Panc1 (cell line): ENCODE measurements at regions not wholly inside any gene's neighbourhood (a gene's known extent, or its start where the extent isn't known, plus 50 kb on each side); places are given as distances from the start of the nearest gene placed in this dataset.

ENCODE experiments used
- POLR2AphosphoS5 ChIP-seq: IDR thresholded peaks from 2 replicates; pipeline ENCODE4 v1.6.1; 2012; ENCODE audit warnings: mild to moderate bottlenecking, low read depth, low read length, moderate library complexity
- SIN3A ChIP-seq: IDR thresholded peaks from 2 replicates; pipeline ENCODE4 v1.6.1; 2012; ENCODE audit warnings: low read depth, mild to moderate bottlenecking, low read length, moderate library complexity, borderline replicate concordance; ENCODE audit not compliant: insufficient read depth
- TCF7L2 ChIP-seq: IDR thresholded peaks from 2 replicates; pipeline ENCODE4 v1.6.1; 2011; ENCODE audit warnings: mild to moderate bottlenecking, low read depth, low read length, inconsistent platforms
- TF ChIP-seq, protein P1 (sequence below): fragments of 450-650 bp; IDR thresholded peaks from 2 replicates; pipeline ENCODE4 v1.5.1; 2017; ENCODE audit warnings: mild to moderate bottlenecking

DNA sequence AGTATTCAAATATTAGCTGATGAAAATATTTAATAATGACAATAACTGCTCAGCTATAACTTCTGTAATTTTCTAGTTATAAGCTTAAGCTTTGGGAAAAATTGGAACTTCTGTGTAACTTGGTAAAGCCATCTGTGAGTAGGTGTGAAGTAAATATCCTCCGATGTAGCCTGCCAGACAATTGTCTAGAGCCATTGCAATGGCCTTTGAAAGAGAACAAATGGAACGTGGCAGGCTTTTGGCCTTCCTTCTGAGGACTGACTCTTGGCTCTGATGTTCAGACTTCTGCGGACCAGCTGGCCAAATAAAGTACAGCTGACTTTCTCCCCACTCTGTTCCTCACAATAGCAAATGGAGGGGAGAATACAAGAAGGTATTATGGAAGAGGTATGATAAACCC is 203.4 kb upstream of the NMUR2 start:
- TF ChIP-seq, protein P1, sequence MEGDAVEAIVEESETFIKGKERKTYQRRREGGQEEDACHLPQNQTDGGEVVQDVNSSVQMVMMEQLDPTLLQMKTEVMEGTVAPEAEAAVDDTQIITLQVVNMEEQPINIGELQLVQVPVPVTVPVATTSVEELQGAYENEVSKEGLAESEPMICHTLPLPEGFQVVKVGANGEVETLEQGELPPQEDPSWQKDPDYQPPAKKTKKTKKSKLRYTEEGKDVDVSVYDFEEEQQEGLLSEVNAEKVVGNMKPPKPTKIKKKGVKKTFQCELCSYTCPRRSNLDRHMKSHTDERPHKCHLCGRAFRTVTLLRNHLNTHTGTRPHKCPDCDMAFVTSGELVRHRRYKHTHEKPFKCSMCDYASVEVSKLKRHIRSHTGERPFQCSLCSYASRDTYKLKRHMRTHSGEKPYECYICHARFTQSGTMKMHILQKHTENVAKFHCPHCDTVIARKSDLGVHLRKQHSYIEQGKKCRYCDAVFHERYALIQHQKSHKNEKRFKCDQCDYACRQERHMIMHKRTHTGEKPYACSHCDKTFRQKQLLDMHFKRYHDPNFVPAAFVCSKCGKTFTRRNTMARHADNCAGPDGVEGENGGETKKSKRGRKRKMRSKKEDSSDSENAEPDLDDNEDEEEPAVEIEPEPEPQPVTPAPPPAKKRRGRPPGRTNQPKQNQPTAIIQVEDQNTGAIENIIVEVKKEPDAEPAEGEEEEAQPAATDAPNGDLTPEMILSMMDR, result no peak
- TF ChIP-seq POLR2AphosphoS5 (no peak), TCF7L2 (no peak), SIN3A (no peak)
